Body of pancreas (tissue), 4 donors: ENCODE measurements at regions not wholly inside any gene's neighbourhood (a gene's known extent, or its start where the extent isn't known, plus 50 kb on each side); places are given as distances from the start of the nearest gene placed in this dataset.

Experiments used
- CTCF ChIP-seq, 7 experiments: fragments of 450-650 bp in 4 of 7; fragments of 200-600 bp in 3 of 7; sonication (generic) in 3 of 7; IDR thresholded peaks; one replicate each; pipeline ENCODE4 v1.5.1; 2016 to 2019; ENCODE audit warnings: antibody characterized with exemption in 7 of 7
- POLR2A ChIP-seq, 3 donors: fragments of 450-650 bp; IDR thresholded peaks; one replicate each; pipeline ENCODE4 v1.6.1; 2016; ENCODE audit warnings: antibody characterized with exemption in 3 of 3, mild to moderate bottlenecking in 2 of 3

- TF ChIP-seq POLR2A (IDR thresholded peaks at IDR 0.05) (no peak), CTCF (IDR thresholded peaks at IDR 0.05) (no peak)
These were observed 75.8 kb downstream of the RHOU start for GRCh38 chr1:228810878-228811711.
